IMR-90 (cell line): ENCODE measurements at regions not wholly inside any gene's neighbourhood (a gene's known extent, or its start where the extent isn't known, plus 50 kb on each side); places are given as distances from the start of the nearest gene placed in this dataset.
A peak's percentile ranks its signal among the peaks of the same experiment; 100 is the strongest.

Experiments used
- ATAC-seq: fragments of 200-7000 bp; cut with Tn5 transposase; 2 replicates; pipeline ENCODE4 v1.9.1; 2020; ENCODE audit warnings: low read depth, mild to moderate bottlenecking, moderate library complexity
- BruUV-seq: library from RNA; stranded (reverse); fragments of 400-500 nt; replicated peaks from 2 replicates; lab custom pipeline; 2021; lab: Mats Ljungman, UMichigan
- CTCF ChIA-PET: fragments of 300-600 bp; formaldehyde crosslinking; extraction: SDS; loops from one replicate; lab custom pipeline; 2021; ENCODE audit warnings: antibody characterized with exemption; lab: Yijun Ruan, JAX
- POLR2A ChIA-PET: fragments of 300-600 bp; sonication (Branson Sonifier 250); formaldehyde crosslinking; loops from one replicate; lab custom pipeline; 2022; ENCODE audit warnings: antibody characterized with exemption; ENCODE audit not compliant: unreplicated experiment; lab: Charles Lee
- DNase-seq: peaks from one replicate; pipeline ENCODE4 v3.0.0; 2013
- H2AFZ ChIP-seq: replicated peaks from 2 replicates; pipeline ENCODE3; 2013; ENCODE audit warnings: low read length, mild to moderate bottlenecking; ENCODE audit not compliant: poor library complexity
- H2AK5ac ChIP-seq: 2 replicates; pipeline ENCODE4 v1.6.1; 2013; ENCODE audit warnings: low read depth, low read length, inconsistent platforms
- H2AK9ac ChIP-seq: replicated peaks from 2 replicates; pipeline ENCODE3; 2013; ENCODE audit warnings: mild to moderate bottlenecking, low read depth, low read length, moderate library complexity; ENCODE audit not compliant: poor library complexity
- H2BK120ac ChIP-seq: 2 replicates; pipeline ENCODE4 v1.6.1; 2013; ENCODE audit warnings: low read depth, low read length, inconsistent platforms
- H2BK15ac ChIP-seq: 3 replicates; pipeline ENCODE4 v1.6.1; 2013; ENCODE audit warnings: low read depth, low read length, inconsistent platforms
- H2BK20ac ChIP-seq: 2 replicates; pipeline ENCODE4 v1.6.1; 2013; ENCODE audit warnings: low read depth, mild to moderate bottlenecking, inconsistent platforms, low read length, moderate library complexity
- H2BK5ac ChIP-seq: 2 replicates; pipeline ENCODE4 v1.6.1; 2013; ENCODE audit warnings: mild to moderate bottlenecking, low read depth, low read length, inconsistent platforms; ENCODE audit not compliant: poor library complexity, severe bottlenecking
- H3K14ac ChIP-seq: replicated peaks from 2 replicates; pipeline ENCODE4 v1.6.1; 2013; ENCODE audit warnings: low read depth, low read length, inconsistent platforms
- H3K18ac ChIP-seq: 2 replicates; pipeline ENCODE4 v1.6.1; 2013; ENCODE audit warnings: low read depth, low read length, control low read depth
- H3K23ac ChIP-seq: 2 replicates; pipeline ENCODE4 v1.6.1; 2013; ENCODE audit warnings: low read depth, low read length, inconsistent platforms
- H3K27ac ChIP-seq: 2 replicates; pipeline ENCODE4 v1.5.1; 2013; ENCODE audit warnings: mild to moderate bottlenecking, control low read depth, low read length; ENCODE audit not compliant: insufficient read depth
- H3K27me3 ChIP-seq: 2 replicates; pipeline ENCODE4 v1.6.1; 2013; ENCODE audit warnings: low read length; ENCODE audit not compliant: control insufficient read depth, insufficient read depth
- H3K36me3 ChIP-seq: 2 replicates; pipeline ENCODE4 v1.6.1; 2013; ENCODE audit warnings: low read length, mixed read lengths; ENCODE audit not compliant: control insufficient read depth, insufficient read depth
- H3K4ac ChIP-seq: 2 replicates; pipeline ENCODE4 v1.6.1; 2013; ENCODE audit warnings: low read depth, low read length, inconsistent platforms
- H3K4me1 ChIP-seq: 2 replicates; pipeline ENCODE4 v1.6.1; 2013; ENCODE audit warnings: low read length, mixed read lengths; ENCODE audit not compliant: control insufficient read depth, insufficient read depth
- H3K4me2 ChIP-seq: 2 replicates; pipeline ENCODE4 v1.6.1; 2013; ENCODE audit warnings: low read depth, mild to moderate bottlenecking, control low read depth, low read length, moderate library complexity
- H3K4me3 ChIP-seq: 2 replicates; pipeline ENCODE4 v1.5.1; 2013; ENCODE audit warnings: low read depth, mild to moderate bottlenecking, control low read depth, low read length, moderate library complexity; ENCODE audit not compliant: insufficient read depth
- H3K56ac ChIP-seq: 2 replicates; pipeline ENCODE4 v1.6.1; 2013; ENCODE audit warnings: low read length, inconsistent platforms; ENCODE audit not compliant: insufficient read depth; ENCODE audit errors: extremely low read depth
- H3K79me1 ChIP-seq, 2 experiments: 2 replicates each; pipeline ENCODE4 v1.6.1; 2013; ENCODE audit warnings: low read length in 2 of 2, inconsistent platforms in 1 of 2, low read depth in 1 of 2
- H3K9ac ChIP-seq: 2 replicates; pipeline ENCODE4 v1.6.1; 2013; ENCODE audit warnings: low read depth, low read length, control low read depth
- H3K9me1 ChIP-seq: 2 replicates; pipeline ENCODE4 v1.6.1; 2013; ENCODE audit warnings: low read length, inconsistent platforms; ENCODE audit not compliant: insufficient read depth
- H3K9me3 ChIP-seq: 2 replicates; pipeline ENCODE4 v1.6.1; 2013; ENCODE audit warnings: low read length; ENCODE audit not compliant: control insufficient read depth, insufficient read depth
- H4K20me1 ChIP-seq: 2 replicates; pipeline ENCODE4 v1.6.1; 2013; ENCODE audit warnings: low read length, inconsistent platforms; ENCODE audit not compliant: insufficient read depth
- H4K5ac ChIP-seq: 2 replicates; pipeline ENCODE4 v1.6.1; 2013; ENCODE audit warnings: mild to moderate bottlenecking, low read depth, low read length, control low read depth
- H4K8ac ChIP-seq, 2 experiments: 2 replicates each; pipeline ENCODE4 v1.6.1; 2013; ENCODE audit warnings: low read depth in 2 of 2, low read length in 2 of 2, control low read depth in 1 of 2, inconsistent platforms in 1 of 2
- H4K91ac ChIP-seq: 2 replicates; pipeline ENCODE4 v1.6.1; 2013; ENCODE audit warnings: low read depth, low read length, inconsistent platforms; ENCODE audit not compliant: insufficient read depth
- BHLHE40 ChIP-seq: fragments of 150-350 bp; IDR thresholded peaks from 2 replicates; pipeline ENCODE4 v1.6.1; 2016; ENCODE audit warnings: mild to moderate bottlenecking, low read depth, low read length
- POLR2A ChIP-seq: IDR thresholded peaks from 2 replicates; pipeline ENCODE4 v1.6.1; 2012; ENCODE audit warnings: mild to moderate bottlenecking, low read depth, low read length
- WGBS, 2 experiments: methylation state at CpG; one replicate each; pipeline versions ENCODE4 v1.1.5 to v1.1.7; 2013; ENCODE audit warnings: missing lambda C conversion rate in 2 of 2; ENCODE audit not compliant: insufficient read length in 1 of 2; ENCODE audit errors: extremely low coverage in 2 of 2; 5-methylcytosine and 5-hydroxymethylcytosine counted together
- dilution Hi-C: fragments of 300-500 bp; cut with HindIII; formaldehyde crosslinking; loops from one replicate; pipeline ENCODE4 v1.14.3; 2018; ENCODE audit warnings: low sequenced_read_pairs; ENCODE audit not compliant: unreplicated experiment
- in situ Hi-C: fragments of 300-500 bp; cut with MboI; formaldehyde crosslinking; loops from 3 replicates; pipeline ENCODE4 v1.14.3; 2019; ENCODE audit warnings: low sequenced_read_pairs, inconsistent platforms, mixed read lengths
- intact Hi-C: fragments of 100-400 bp; cut with micrococcal nuclease; formaldehyde crosslinking; loops from 2 replicates; pipeline ENCODE4 v1.10.0; 2022

GRCh38 chr5:135217669-135218485 lies 181.2 kb downstream of the MACROH2A1 start:
- Histone ChIP-seq H2AFZ (no peak overlapping the region), H3K4ac (no peak overlapping the region), H3K4me3 (no peak overlapping the region), H3K4me2 (no peak overlapping the region), H4K20me1 (no peaks in the 10 kb centered on the region), H3K79me1 (peaks cover 0 to 4% of the 10 kb centered on the region in 2 experiments; a peak in 1 of 4 replicates), H3K9ac (no peak overlapping the region), H2BK120ac (no peak overlapping the region), H3K9me3 (no peaks in the 10 kb centered on the region), H3K4me1 (peaks cover 8% of the 10 kb centered on the region), H3K9me1 (peaks cover 7% of the 10 kb centered on the region; the same call in 1 of the 2 replicates), H2BK20ac (no peak overlapping the region; the same call in 1 of the 2 replicates), H4K91ac (no peak overlapping the region), H3K36me3 (no peaks in the 10 kb centered on the region), H3K27me3 (no peaks in the 10 kb centered on the region), H2BK15ac (no peak overlapping the region), H4K5ac (no peak overlapping the region), H3K23ac (no peak overlapping the region), H4K8ac (no peak overlapping the region), H2BK5ac (no peak overlapping the region), H2AK9ac (no peak overlapping the region), H3K27ac (no peak overlapping the region), H3K18ac (no peak overlapping the region), H2AK5ac (peak overlapping the region; percentile 18; the same call in 1 of the 2 replicates), H3K56ac (no peak overlapping the region), H3K14ac (no peak overlapping the region; the same call in 1 of the 2 replicates)
- POLR2A ChIA-PET, result no interaction called here
- dilution Hi-C loops, result no loop called here
- WGBS, 2 experiments, result 97% methylated on average over 6 of the region's 11 CpGs; no CpG with 5 or more reads in 1 of the 2 experiments
- CTCF ChIA-PET, result no interaction called here
- intact Hi-C loops, result no loop called here
- no peak for TF ChIP-seq BHLHE40
- TF ChIP-seq POLR2A, result no peak
- BruUV-seq, result no TSS peak
- in situ Hi-C loops, result no loop called here
- DNase-seq (no peak), ATAC-seq (no peak)
